ENCODE measurements at regions not wholly inside any gene's neighbourhood (a gene's known extent, or its start where the extent isn't known, plus 50 kb on each side); places are given as distances from the start of the nearest gene placed in this dataset.

DNA sequence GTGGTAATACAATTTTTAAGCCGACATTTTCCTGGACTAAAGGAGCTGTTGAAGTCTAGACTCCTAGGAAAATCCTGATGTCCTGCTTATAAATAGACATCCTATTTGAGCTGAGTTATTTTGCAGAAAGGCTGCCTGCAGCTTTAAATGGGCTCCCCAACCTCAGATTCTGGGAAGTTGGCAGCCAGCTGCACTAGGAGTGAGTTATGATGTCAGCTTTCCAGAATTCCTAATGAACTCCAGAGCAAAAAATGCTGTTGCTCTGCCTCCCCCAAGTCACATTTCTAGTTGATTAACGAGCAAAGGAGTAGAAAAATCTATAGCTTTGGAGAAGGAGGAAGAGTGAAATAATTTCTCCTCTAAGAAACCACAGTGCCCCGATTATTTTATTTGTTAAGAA lies 346.3 kb upstream of the SULF2 start:
- no TSS peak for BruUV-seq (replicated peaks)
- no peak for TF ChIP-seq ZBTB49 (CRISPR knock-in tag; IDR thresholded peaks at IDR 0.05; ENCODE audit: borderline replicate concordance)
- TF ChIP-seq XBP1 (CRISPR knock-in tag; IDR thresholded peaks at IDR 0.05), result no peak
- no peak for TF ChIP-seq ZKSCAN1 (IDR thresholded peaks at IDR 0.05; ENCODE audit: low read length)
- TF ChIP-seq ZNF724P (CRISPR knock-in tag; IDR thresholded peaks at IDR 0.05; ENCODE audit: borderline replicate concordance), result no peak
- TF ChIP-seq ZNF512 (CRISPR knock-in tag; IDR thresholded peaks at IDR 0.05), result no peak
- TF ChIP-seq RFXAP (CRISPR knock-in tag; IDR thresholded peaks at IDR 0.05; ENCODE audit: borderline replicate concordance), result no peak
- no peak for TF ChIP-seq ZNF550 (CRISPR knock-in tag; IDR thresholded peaks at IDR 0.05; ENCODE audit: borderline replicate concordance)
- no peak for TF ChIP-seq ATM (IDR thresholded peaks at IDR 0.05; ENCODE audit: borderline replicate concordance)
- TF ChIP-seq HOXA9 (CRISPR knock-in tag; IDR thresholded peaks at IDR 0.05; ENCODE audit: borderline replicate concordance), result no peak
- TF ChIP-seq ZNF782 (CRISPR knock-in tag; IDR thresholded peaks at IDR 0.05; ENCODE audit: borderline replicate concordance), result no peak
- no peak for TF ChIP-seq ZMYM3 (CRISPR knock-in tag; IDR thresholded peaks at IDR 0.05)
- TF ChIP-seq PHF20 (CRISPR knock-in tag; IDR thresholded peaks at IDR 0.05), result no peak
- TF ChIP-seq ZNF317 (CRISPR knock-in tag; IDR thresholded peaks at IDR 0.05), result no peak
- TF ChIP-seq ZNF549 (CRISPR knock-in tag; IDR thresholded peaks at IDR 0.05), result no peak
- no peak for TF ChIP-seq ZNF616 (CRISPR knock-in tag; IDR thresholded peaks at IDR 0.05; ENCODE audit: low read depth)
- TF ChIP-seq, protein P1, sequence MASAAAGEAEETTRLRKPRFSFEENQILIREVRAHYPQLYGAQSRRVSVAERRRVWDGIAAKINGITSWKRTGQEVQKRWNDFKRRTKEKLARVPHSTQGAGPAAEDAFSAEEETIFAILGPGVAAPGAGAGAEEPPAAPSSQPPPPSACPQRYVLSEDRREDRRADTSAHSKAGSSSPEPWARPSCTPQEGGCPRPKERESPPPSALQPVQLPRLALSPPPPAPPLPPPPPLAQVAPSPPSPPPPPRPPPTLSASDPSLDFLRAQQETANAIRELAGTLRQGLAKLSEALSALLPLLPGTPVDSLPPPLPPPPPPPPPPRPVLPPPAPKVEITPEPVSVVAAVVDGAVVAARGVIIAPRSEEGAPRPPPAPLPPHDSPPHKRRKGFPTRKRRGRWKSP (CRISPR knock-in tag; IDR thresholded peaks at IDR 0.05), result no peak
- TF ChIP-seq, protein P2, sequence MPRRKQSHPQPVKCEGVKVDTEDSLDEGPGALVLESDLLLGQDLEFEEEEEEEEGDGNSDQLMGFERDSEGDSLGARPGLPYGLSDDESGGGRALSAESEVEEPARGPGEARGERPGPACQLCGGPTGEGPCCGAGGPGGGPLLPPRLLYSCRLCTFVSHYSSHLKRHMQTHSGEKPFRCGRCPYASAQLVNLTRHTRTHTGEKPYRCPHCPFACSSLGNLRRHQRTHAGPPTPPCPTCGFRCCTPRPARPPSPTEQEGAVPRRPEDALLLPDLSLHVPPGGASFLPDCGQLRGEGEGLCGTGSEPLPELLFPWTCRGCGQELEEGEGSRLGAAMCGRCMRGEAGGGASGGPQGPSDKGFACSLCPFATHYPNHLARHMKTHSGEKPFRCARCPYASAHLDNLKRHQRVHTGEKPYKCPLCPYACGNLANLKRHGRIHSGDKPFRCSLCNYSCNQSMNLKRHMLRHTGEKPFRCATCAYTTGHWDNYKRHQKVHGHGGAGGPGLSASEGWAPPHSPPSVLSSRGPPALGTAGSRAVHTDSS (CRISPR knock-in tag; conservative IDR thresholded peaks at IDR 0.05), result no peak
- no peak for TF ChIP-seq ZMYM4 (CRISPR knock-in tag; IDR thresholded peaks at IDR 0.05)
- no peak for ATAC-seq
- H3K9me3 ChIP-seq (ENCODE audit: low read length), result peaks cover 8% of the 10 kb centered on the region; the same call in 1 of the 2 replicates
- intact Hi-C loops (cut with micrococcal nuclease; ENCODE audit: unreplicated experiment), result no loop called here
- DNase-seq (ENCODE audit: low spot score), result no peak
- no peaks in the 10 kb centered on the region for H4K20me1 ChIP-seq (ENCODE audit: insufficient read depth, low read length)
- WGBS (ENCODE audit: low lambda C conversion rate), result 20% methylated on average over 3 of the region's 3 CpGs
- H2AFZ ChIP-seq (ENCODE audit: low read length), result no peak overlapping the region
- peaks cover 9% of the 10 kb centered on the region for H3K4me1 ChIP-seq (ENCODE audit: insufficient read depth, low read length)
- FAIRE-seq, result no peak
- no peak overlapping the region for H3K4me3 ChIP-seq (replicated peaks in 1 of 3; ENCODE audit: insufficient read depth in 1 of 3, low read depth in 2 of 3, low read length in 3 of 3)
- H3K27me3 ChIP-seq (ENCODE audit: control insufficient read depth in 1 of 2, insufficient read depth in 2 of 2, low read length in 2 of 2), result 0 out of 5 replicates have a peak, but pooled peaks cover 0 to 13% of the 10 kb centered on the region in 2 experiments
- ChIA-PET POLR2A (no interaction called here), CTCF (ENCODE audit: low intra/inter-chr PET ratio, low total read pairs) (no interaction called here)
- no peaks in the 10 kb centered on the region for H3K79me2 ChIP-seq (ENCODE audit: insufficient read depth, low read length)
- in situ Hi-C loops (cut with HindIII; ENCODE audit: extremely low pct_ligation_motif_present, low pct_unique_long_range_greater_than_20kb), result no loop called here
- H3K27ac ChIP-seq (ENCODE audit: extremely low read length, insufficient read depth, low read length), result no peak overlapping the region
- no peak overlapping the region for H3K4me2 ChIP-seq (ENCODE audit: low read depth, low read length)
- no peak overlapping the region for H3K9ac ChIP-seq (ENCODE audit: insufficient read depth, low read depth, low read length)
- no peaks in the 10 kb centered on the region for H3K36me3 ChIP-seq (replicated peaks in 1 of 2; ENCODE audit: control insufficient read depth in 1 of 2, insufficient read depth in 2 of 2, low read length in 2 of 2)
